ENCODE measurements at regions not wholly inside any gene's neighbourhood (a gene's known extent, or its start where the extent isn't known, plus 50 kb on each side); places are given as distances from the start of the nearest gene placed in this dataset.

GRCh38 chr15:69906256-69907185 lies 191.2 kb downstream of the TLE3 start:
- TF ChIP-seq EZH2 (IDR thresholded peaks at IDR 0.05; ENCODE audit: low read length, missing control alignments), result no peak
- no peak for TF ChIP-seq CTCF (conservative IDR thresholded peaks at IDR 0.05 in 1 of 2, IDR thresholded peaks at IDR 0.05 in 1 of 2; ENCODE audit: low read depth in 1 of 2, low read length in 2 of 2)
